Vagina (tissue), 2 donors: ENCODE measurements at regions not wholly inside any gene's neighbourhood (a gene's known extent, or its start where the extent isn't known, plus 50 kb on each side); places are given as distances from the start of the nearest gene placed in this dataset.

Source experiments
- DNase-seq, 2 donors: peaks; one replicate each; pipeline ENCODE4 v3.0.0-alpha.2; 2017; ENCODE audit errors: extremely low spot score in 2 of 2
- H3K27ac ChIP-seq: fragments of 200-600 bp; sonication (generic); one replicate; pipeline ENCODE4 v1.5.1; 2019
- H3K27me3 ChIP-seq: fragments of 200-600 bp; sonication (generic); one replicate; pipeline ENCODE4 v1.5.1; 2019
- H3K36me3 ChIP-seq, 2 donors: fragments of 200-600 bp; sonication (generic); one replicate each; pipeline ENCODE4 v1.5.1; 2017 to 2019
- H3K4me1 ChIP-seq: fragments of 200-600 bp; sonication (generic); one replicate; pipeline ENCODE4 v1.5.1; 2019
- H3K4me3 ChIP-seq, 2 donors: fragments of 200-600 bp; sonication (generic); 1 replicate in 1 of 2; 2 replicates in 1 of 2; pipeline ENCODE4 v1.5.1; 2016 to 2019
- H3K9me3 ChIP-seq: fragments of 200-600 bp; sonication (generic); one replicate; pipeline ENCODE4 v1.5.1; 2019
- CTCF ChIP-seq, 3 experiments: fragments of 450-650 bp in 2 of 3; fragments of 200-600 bp in 1 of 3; sonication (generic) in 1 of 3; IDR thresholded peaks; one replicate each; pipeline ENCODE4 v1.5.1; 2017 to 2019; ENCODE audit warnings: antibody characterized with exemption in 3 of 3, mild to moderate bottlenecking in 2 of 3, moderate library complexity in 2 of 3
- POLR2A ChIP-seq, 2 donors: fragments of 450-650 bp; IDR thresholded peaks; one replicate each; pipeline ENCODE4 v1.6.1; 2017; ENCODE audit warnings: antibody characterized with exemption in 2 of 2, mild to moderate bottlenecking in 2 of 2, moderate library complexity in 2 of 2
- POLR2AphosphoS5 ChIP-seq, 2 donors: sonication (generic); formaldehyde crosslinking; IDR thresholded peaks; one replicate each; pipeline ENCODE4 v1.9.0; 2017; ENCODE audit warnings: antibody characterized with exemption in 2 of 2, mild to moderate bottlenecking in 2 of 2, low read depth in 1 of 2; ENCODE audit not compliant: insufficient read depth in 1 of 2
- intact Hi-C: fragments of 100-400 bp; cut with DNase I; formaldehyde crosslinking; loops from one replicate; pipeline ENCODE4 v1.15.1; 2023

GRCh38 chr13:81314461-81314860 is 973.5 kb upstream of the SPRY2 start:
- H3K9me3 ChIP-seq, result no peaks in the 10 kb centered on the region
- H3K27me3 ChIP-seq, result no peaks in the 10 kb centered on the region
- no peak overlapping the region for H3K4me3 ChIP-seq
- no peak for TF ChIP-seq CTCF (IDR thresholded peaks at IDR 0.05)
- H3K27ac ChIP-seq, result no peak overlapping the region
- intact Hi-C loops, result no loop called here
- no peak for DNase-seq
- H3K36me3 ChIP-seq, result no peaks in the 10 kb centered on the region
- no peaks in the 10 kb centered on the region for H3K4me1 ChIP-seq

- TF ChIP-seq CTCF (IDR thresholded peaks at IDR 0.05) (no peak), POLR2A (IDR thresholded peaks at IDR 0.05) (no peak), POLR2AphosphoS5 (IDR thresholded peaks at IDR 0.05; ENCODE audit: insufficient read depth in 1 of 2, low read depth in 1 of 2) (no peak)
- no peaks in the 10 kb centered on the region for H3K27me3 ChIP-seq
- no peak overlapping the region for H3K4me3 ChIP-seq
- no peaks in the 10 kb centered on the region for H3K36me3 ChIP-seq
- H3K9me3 ChIP-seq, result no peaks in the 10 kb centered on the region
- no peak for DNase-seq
- intact Hi-C loops, result no loop called here
- H3K4me1 ChIP-seq, result no peaks in the 10 kb centered on the region
- H3K27ac ChIP-seq, result no peak overlapping the region
Observed at GRCh38 chr13:81305928-81306327, 965.0 kb upstream of the SPRY2 start.

GRCh38 chr13:81304121-81304659 is 963.3 kb upstream of the SPRY2 start:
- Histone ChIP-seq H3K36me3 (no peaks in the 10 kb centered on the region), H3K4me3 (no peak overlapping the region), H3K27ac (no peak overlapping the region), H3K27me3 (no peaks in the 10 kb centered on the region), H3K4me1 (no peaks in the 10 kb centered on the region), H3K9me3 (no peaks in the 10 kb centered on the region)
- no peak for DNase-seq
- intact Hi-C loops, result no loop called here
- TF ChIP-seq POLR2A (IDR thresholded peaks at IDR 0.05), result no peak
- no peak for TF ChIP-seq POLR2AphosphoS5 (IDR thresholded peaks at IDR 0.05; ENCODE audit: insufficient read depth in 1 of 2, low read depth in 1 of 2)
- no peak for TF ChIP-seq CTCF (IDR thresholded peaks at IDR 0.05)

- H3K36me3 ChIP-seq, result no peaks in the 10 kb centered on the region
- H3K27me3 ChIP-seq, result no peaks in the 10 kb centered on the region
- H3K27ac ChIP-seq, result no peak overlapping the region
- no peak for TF ChIP-seq POLR2A (IDR thresholded peaks at IDR 0.05)
- TF ChIP-seq CTCF (IDR thresholded peaks at IDR 0.05), result no peak
- no peak for TF ChIP-seq POLR2AphosphoS5 (IDR thresholded peaks at IDR 0.05; ENCODE audit: insufficient read depth in 1 of 2, low read depth in 1 of 2)
- intact Hi-C loops, result no loop called here
- no peak overlapping the region for H3K4me3 ChIP-seq
- H3K9me3 ChIP-seq, result no peaks in the 10 kb centered on the region
- DNase-seq, result no peak
- no peaks in the 10 kb centered on the region for H3K4me1 ChIP-seq
Observed at GRCh38 chr13:81302677-81303076, 961.8 kb upstream of the SPRY2 start.

- no peaks in the 10 kb centered on the region for H3K9me3 ChIP-seq
- no peaks in the 10 kb centered on the region for H3K27me3 ChIP-seq
- TF ChIP-seq CTCF (IDR thresholded peaks at IDR 0.05) (no peak), POLR2A (IDR thresholded peaks at IDR 0.05) (no peak), POLR2AphosphoS5 (IDR thresholded peaks at IDR 0.05; ENCODE audit: insufficient read depth in 1 of 2, low read depth in 1 of 2) (no peak)
- no peaks in the 10 kb centered on the region for H3K36me3 ChIP-seq
- no peak overlapping the region for H3K27ac ChIP-seq
- intact Hi-C loops, result no loop called here
- H3K4me3 ChIP-seq, result no peak overlapping the region
- H3K4me1 ChIP-seq, result no peaks in the 10 kb centered on the region
- no peak for DNase-seq
Observed at GRCh38 chr13:81302125-81302524, 961.2 kb upstream of the SPRY2 start.
